Occipital lobe (tissue), 1 donor: ENCODE measurements at regions not wholly inside any gene's neighbourhood (a gene's known extent, or its start where the extent isn't known, plus 50 kb on each side); places are given as distances from the start of the nearest gene placed in this dataset.
"Not testable (repeated sequence)": the region's sequence is repeated elsewhere in the genome, so short reads cannot be mapped to it uniquely, and the experiment has no call there.

Experiments used
- DNase-seq: peaks from one replicate; lab custom pipeline; 2025; lab: John Stamatoyannopoulos, UW

- no peak for DNase-seq
Observed at GRCh38 chr10:117457932-117458331, 82.7 kb upstream of the PDZD8 start.

GRCh38 chr10:117457071-117457810, 82.0 kb upstream of the PDZD8 start:
- no peak for DNase-seq

DNA sequence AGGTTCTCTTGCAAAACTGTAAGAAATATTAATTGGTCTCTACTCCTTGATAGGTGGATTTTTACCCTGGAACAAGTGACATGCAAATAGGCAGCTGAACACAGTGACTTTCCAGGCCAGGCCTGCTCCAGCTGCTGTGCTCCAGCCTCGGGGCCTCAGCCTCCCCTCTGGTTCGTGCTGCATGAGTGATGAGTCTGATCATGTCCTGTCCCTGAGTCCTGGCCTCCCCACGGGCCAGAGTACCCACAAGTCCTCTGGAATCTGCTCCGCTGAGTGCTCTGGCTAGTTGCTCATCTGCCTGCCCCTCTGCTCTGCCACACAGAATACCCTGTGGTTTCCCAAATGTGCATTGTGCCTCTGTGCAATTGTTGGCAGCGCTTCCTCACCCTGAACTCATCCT, 80.1 kb upstream of the PDZD8 start:
- DNase-seq = no peak

GRCh38 chr10:117454502-117454901, 79.3 kb upstream of the PDZD8 start:
- no peak for DNase-seq

DNA sequence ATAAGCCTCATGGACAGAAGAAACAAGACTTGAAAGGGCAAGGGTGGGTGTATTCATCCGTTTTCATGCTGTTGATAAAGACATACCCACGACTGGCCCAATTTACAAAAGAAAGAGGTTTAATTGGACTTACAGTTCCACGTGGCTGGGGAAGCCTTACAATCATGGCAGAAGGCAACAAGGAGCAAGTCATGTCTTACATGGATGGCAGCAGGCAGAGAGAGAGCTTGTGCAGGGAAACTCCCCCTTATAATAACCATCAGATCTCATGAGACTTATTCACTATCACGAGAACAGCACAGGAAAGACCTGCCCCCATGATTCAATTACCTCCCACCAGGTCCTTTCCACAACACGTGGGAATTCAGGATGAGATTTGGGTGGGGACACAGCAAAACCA, 78.2 kb upstream of the PDZD8 start:
- DNase-seq = not testable (repeated sequence)

DNA sequence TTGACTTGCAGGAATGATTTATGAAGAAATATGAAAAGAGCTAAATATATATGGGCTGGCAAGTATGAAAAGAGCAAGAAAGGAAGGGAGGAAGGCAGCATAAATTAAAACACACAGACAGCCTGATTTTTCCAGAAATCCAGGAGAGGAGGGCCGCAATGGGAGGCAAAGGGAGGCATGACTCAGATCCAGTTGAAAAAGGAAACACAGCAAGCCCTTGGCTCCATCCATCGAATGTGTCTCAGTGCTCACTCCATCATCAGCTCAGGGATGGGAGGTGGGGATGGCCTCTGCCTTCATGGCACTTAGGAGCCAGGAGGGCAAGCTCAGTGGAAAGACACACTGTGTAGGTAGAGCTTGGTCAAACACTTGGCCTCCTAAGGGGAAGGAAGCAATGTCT, 75.7 kb upstream of the PDZD8 start:
- no peak for DNase-seq

DNA sequence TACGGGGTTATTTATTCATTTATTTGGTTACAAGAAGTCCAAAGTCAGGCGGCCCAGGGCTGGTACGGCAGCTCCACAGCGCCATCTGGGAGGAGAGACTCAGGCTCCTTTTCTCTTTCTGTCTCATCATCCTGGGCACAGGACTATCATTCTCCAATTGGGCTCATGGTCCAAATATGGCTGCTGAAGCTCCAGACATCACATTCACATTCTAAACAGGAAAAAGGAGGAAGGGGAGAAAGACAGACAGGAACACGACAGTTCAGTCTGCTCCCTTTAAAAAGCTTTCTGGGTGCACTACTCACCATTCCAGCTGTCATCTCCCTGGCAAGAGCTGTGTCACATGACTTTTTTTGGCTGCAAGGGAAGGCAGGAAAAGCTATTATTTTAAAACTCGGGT, 74.4 kb upstream of the PDZD8 start:
- no peak for DNase-seq

GRCh38 chr10:117448802-117449201, 73.6 kb upstream of the PDZD8 start:
- no peak for DNase-seq

GRCh38 chr10:117445992-117446391, 70.8 kb upstream of the PDZD8 start:
- DNase-seq = no peak

GRCh38 chr10:117444497-117445040, 69.3 kb upstream of the PDZD8 start:
- no peak for DNase-seq

- DNase-seq = no peak
Observed at GRCh38 chr10:117443686-117444041, 68.4 kb upstream of the PDZD8 start.

GRCh38 chr10:117442944-117443685, 67.9 kb upstream of the PDZD8 start:
- DNase-seq = peak; percentile 23

DNA sequence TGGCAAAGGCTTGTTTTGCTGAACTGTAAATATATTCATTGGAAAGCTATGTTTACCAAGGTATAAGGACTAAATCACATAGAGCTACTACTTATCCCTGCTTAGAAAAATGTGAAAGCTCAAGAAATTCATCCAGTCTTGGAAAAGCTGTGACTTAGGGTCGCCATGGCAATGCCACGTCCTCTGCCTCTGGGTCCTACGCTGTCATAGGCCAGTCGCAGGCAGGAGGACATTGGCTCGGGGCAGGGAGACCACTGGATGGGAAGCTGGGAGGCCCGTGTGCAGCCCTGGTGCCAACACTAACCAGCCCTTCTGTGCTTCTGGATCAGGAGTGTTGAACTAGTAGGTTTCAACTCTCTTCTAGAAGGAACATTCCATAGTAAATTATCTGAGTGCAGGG, 67.3 kb upstream of the PDZD8 start:
- no peak for DNase-seq

DNA sequence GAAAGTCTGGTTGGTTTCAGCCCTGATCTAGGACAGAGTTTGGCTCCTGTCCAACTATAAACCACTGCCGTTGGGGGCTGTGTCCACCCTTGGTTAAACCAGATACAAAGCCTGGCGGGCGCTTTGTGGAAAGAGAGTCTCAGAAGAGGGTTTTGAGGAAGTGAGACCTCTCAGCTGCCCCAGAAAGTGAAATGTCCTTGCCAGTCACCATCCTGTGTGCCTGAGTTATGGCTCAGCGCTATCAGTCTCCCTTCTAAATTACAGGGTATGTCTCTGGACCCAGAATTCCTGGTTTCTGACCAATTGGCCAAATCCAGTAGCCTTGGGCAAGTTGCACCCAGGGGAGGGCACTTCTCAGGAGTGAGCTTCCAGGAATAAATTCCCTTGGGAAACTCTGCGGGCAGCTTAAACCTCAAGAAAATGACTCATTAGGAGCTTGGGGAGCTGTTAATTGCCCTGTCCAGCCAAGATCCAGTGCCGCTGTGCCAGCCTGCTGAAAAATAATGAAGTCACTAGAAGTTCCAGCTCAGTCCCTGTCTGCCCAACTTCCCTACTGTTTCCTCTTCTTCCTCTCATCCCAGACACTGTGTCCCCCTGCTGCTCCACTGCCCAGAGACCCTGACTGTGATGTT, 66.7 kb upstream of the PDZD8 start:
- DNase-seq = no peak

DNA sequence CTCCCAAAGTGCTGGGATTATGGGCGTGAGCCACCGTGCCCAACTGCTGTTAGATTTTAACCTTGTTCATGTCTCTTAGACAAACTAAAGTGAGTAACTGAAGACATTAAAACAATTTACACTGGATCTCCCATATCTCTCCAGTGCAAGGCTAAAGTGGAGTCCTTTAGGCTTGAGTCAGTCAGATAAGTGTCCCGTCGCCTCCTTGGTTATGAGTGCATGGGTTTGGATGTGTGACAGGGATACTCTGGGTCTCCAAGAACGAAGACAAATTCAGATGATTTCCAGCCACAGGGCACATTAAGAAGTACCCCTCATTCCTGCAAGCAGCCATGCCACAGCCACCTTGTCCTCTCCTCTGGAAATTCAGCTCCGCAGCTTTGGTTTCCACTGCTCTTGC, 66.1 kb upstream of the PDZD8 start:
- DNase-seq = no peak

GRCh38 chr10:117439243-117439912, 64.1 kb upstream of the PDZD8 start:
- DNase-seq = peak; percentile 65

DNA sequence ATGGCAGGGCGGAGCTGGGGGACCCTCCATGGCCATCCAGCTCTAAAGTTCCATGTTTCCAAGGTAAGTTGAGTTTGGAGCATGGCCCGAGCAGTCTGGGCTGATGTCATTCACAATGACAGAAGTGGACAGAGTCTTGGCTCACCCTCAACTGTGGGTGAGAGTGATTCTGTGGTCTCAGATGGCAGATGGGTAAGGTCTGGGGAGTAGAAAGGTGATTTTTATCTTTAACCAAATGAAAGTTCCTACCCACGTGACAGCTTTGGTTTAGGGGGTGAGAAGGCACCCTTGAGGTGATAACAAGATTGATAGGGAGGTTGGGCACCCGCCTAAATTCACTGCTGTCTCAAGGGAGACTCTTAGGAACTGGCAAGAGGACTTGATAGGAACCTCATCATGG, 57.6 kb upstream of the PDZD8 start:
- no peak for DNase-seq

DNA sequence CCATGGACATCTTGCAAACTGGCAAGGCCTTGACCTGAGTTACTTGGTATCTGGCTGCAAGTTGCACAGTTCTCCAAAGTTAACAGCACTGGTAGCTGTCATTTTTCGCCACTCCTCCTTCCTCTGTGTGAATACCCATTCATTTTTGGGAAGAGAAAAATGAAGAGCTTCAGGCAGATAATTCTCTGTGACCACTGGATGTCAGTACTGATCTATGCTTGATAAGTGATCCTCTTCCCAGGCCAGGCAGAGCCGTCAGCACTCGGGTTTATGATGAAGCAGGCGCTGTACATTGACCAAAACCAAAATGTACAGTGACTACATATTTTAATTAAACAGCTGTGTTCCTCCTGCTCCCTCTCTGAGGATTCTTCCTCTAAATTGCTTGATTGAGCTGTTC, 55.9 kb upstream of the PDZD8 start:
- peak; percentile 4 for DNase-seq

DNA sequence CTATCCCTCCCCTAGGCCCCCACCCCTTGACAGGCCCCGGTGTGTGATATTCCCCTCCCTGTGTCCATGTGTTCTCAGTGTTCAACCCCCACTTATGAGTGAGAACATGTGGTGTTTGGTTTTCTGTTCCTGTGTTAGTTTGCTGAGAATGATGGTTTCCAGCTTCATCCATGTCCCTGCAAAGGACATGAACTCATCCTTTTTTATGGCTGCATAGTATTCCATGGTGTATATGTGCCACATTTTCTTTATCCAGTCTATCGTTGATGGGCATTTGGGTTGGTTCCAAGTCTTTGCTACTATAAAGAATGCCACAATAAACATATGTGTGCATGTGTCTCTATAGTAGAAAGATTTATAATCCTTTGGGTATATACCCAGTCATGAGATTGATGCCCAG, 55.3 kb upstream of the PDZD8 start:
- not testable (repeated sequence) for DNase-seq

DNA sequence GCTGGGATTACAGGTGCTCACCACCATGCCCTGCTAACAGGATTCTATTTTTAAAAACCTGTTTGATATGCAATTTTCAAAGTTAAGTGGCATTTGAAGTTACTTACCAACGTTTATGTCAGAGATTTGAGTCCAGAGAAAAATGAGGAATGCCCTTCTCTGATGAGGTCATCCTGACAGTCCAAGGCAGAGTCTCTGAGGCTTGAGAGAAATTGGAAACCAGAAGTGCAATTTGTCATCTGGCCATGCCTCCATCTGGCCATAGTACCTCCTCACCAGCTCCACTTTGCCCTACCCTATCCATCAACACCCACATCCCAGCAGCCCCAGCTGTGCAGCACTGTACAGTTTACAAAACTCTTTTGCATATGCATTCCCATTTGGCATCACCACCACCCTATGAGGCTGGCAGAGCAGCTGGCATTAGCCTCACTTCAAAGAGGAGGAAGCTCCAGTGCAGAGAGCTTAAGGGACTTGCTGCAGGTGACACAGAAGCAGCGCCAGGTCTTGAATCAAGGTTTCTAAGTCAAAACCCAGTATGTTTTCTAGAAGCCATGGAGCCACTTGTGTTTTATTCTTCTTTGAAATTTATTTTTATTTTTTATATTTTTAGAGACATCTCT, 54.5 kb upstream of the PDZD8 start:
- no peak for DNase-seq

- no peak for DNase-seq
Observed at GRCh38 chr10:117427356-117427755, 52.1 kb upstream of the PDZD8 start.
